Epidermal melanocyte (primary cell): ENCODE measurements at regions not wholly inside any gene's neighbourhood (a gene's known extent, or its start where the extent isn't known, plus 50 kb on each side); places are given as distances from the start of the nearest gene placed in this dataset.

Experiments used
- DNase-seq: peaks from one replicate; pipeline ENCODE4 v3.0.0; 2011; ENCODE audit warnings: low spot score; ENCODE audit not compliant: insufficient read length

DNA sequence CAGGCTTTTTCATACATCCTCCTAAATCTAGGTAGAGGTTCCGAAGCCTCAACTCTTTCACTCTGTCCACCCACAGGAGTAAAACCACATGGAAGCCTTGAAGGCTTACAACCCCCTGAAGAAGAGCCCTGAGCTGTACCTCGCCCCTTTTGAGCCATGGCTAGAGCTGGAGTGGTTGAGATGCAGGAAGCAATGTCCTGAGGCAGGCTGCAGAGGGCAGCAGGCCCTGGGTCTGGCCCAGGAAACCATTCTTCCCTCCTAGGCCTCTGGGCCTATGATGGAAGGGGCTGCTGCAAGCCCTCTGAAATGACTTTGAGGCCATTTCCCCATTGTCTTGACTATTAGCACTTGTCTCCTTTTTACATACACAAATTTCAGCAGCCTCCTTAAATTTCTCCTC lies 1503.0 kb downstream of the KCNT2 start:
- no peak for DNase-seq

DNA sequence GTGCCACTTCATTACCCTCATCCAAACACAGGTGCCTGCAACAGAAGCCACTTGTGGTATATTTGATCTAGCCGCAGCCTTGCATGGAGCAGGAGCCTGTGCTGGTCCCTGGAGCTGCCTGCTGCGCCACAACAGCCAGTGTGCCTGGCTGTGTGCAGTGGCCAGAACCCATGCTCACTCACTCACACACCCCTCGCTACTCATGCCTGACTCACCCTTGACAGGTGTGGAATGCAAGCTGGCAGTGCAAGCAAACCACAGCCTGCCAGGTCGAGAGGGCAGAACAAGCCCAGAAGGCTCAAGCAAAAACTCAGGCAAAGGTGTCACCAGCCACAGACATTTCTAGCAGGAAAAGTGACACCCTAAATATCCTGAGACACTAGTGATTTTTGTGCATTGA lies 1510.9 kb downstream of the KCNT2 start:
- DNase-seq: no peak

DNA sequence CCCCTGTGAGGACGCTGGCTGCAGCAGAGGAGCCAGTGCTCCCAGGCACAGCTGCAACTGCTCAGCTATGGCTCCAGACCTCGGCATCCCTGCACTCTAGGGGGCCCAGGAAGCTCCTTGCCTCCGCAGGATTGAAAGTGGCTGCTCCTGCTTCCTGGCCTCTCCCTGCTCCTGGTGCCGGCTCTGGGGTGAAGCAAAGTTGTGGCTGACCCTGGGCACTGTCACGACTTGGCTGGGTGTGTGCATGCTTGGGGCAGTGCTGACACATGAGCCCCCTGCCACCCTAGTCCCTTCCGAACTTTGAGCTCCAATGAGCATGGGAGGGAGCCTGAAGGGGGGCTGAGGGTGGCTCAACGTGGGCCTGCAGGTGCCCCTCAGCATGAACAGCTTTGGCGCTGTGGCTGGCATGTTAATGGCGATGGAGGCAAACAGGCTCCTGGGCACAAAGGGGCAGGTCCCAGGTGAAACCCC lies 1512.2 kb downstream of the KCNT2 start:
- DNase-seq: no peak

DNA sequence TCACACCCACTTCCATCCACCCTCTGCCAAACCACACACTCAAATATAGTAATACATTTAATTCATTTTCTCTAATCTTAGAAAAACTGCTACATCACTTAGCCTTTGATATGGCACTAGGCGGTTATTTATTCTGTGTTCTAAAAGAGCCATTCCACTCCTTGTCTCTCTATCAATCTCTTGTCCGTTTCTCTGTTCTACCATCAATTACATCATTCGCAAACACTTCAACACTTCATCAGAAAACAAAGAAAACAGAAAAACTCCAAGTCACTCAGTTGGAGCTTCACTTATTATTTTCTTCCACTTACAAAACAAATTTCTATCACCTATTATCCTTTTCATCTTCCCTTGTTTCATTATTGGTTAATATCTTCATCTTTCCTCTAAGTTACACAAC lies 1523.0 kb downstream of the KCNT2 start:
- no peak for DNase-seq

DNA sequence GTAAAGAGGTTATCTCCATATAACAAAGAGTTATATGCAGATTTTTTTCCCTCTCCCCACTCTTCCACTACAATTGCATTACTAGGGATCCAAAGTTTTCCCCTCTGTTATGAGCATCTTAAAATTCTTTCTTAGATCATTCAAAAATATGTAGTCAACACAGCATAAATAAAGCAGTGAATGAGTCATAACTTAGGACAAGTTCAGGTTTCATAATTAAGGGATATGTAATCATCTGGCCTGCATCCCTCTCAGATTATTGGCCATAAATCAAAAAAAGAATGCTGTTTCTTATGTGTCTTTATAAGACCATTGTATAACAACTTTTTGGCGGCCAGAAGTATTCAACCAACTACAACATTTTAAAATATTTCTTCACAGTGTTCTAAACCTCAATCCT lies 1526.1 kb downstream of the KCNT2 start:
- DNase-seq: no peak

DNA sequence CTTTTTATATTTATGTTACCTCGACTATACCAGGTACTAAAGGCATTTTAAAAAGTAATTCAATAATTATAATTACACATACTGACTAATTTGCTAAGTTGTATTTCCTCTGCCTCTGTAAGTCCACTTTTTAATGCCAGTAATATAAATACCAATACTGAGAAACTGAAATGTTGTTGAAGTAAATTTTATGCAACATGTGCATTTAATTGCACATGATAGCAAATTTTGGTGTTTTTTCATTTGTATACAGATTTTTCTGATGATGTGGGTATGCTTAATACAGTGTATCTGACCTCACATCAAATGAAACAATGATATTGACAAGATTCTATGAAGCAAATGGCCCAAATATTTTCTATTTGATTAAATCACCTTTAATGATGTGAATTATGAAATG lies 1531.6 kb downstream of the KCNT2 start:
- DNase-seq: no peak

DNA sequence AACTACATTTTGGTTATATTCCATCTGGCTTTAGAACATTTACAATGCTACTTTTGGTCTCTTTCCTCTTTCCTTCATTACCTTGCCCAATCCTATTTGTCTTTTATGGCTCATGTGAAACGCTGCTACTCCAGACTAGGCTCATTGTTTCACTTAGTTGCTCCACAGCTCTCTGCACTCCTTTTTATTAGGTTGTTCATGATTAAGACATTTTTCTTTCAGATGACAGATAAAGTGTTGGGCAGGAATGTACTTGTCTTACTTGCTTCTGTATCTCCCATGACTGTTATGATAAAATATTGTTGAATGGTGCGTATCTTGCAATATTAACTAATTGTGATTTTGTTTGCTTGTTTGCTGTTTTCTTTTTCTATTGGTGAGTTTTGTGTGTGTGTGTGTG lies 1532.3 kb downstream of the KCNT2 start:
- no peak for DNase-seq

DNA sequence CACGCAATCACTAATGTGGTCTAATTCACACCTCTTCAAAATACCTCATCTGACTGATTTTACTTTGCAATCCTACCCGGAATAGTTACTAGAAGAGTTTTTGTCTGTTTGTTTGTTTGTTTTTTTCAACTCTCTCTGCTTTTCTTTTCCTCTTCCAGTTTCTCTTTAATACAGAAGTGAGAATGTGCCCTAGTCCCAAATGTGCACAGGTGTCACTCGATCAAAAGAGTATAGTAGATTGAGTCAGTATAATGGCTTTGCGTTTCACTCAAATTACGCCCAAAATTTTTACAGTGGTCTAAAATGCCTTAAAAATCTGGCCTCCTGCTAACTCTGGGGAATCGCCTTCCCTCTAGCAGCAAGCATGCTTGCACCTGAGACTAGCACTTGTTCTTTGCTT lies 1536.8 kb downstream of the KCNT2 start:
- DNase-seq: no peak

DNA sequence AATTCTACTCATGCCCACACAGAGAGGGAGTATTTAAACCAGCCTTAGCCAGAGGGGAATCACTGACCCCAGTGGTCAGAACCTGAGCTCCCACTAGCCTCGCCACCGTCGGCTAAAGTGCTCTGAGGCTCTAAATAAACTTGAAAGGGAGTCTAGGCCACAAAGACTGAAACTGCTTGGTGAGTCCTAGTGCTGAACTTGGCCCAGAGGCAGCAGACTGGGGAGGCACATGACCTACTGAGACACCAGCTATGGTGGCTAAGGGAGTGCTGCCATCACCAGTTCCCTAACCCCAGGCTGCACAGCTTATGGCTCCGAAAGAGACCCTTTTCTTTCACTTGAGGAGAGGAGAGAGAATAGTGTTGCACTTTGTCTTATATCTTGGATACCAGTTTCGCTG lies 1542.8 kb downstream of the KCNT2 start:
- DNase-seq: no peak

DNA sequence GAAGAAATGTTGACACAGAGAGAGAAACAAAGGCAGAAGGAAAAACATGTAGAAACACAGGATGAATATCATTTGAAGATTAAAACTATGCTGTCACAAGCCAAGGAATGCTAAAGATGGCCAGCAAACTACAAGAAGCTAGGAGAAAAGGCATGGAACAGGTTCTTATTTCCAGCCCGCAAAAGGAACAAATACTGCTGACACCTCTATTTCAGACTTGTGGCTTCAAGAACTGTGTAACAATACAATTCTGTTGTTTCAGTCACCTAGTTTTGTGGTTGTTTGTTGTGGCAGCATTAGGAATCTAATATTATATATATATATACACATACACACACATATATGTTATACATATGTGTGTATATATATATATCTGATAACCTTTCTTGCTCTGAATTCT lies 1543.9 kb downstream of the KCNT2 start:
- DNase-seq: no peak

DNA sequence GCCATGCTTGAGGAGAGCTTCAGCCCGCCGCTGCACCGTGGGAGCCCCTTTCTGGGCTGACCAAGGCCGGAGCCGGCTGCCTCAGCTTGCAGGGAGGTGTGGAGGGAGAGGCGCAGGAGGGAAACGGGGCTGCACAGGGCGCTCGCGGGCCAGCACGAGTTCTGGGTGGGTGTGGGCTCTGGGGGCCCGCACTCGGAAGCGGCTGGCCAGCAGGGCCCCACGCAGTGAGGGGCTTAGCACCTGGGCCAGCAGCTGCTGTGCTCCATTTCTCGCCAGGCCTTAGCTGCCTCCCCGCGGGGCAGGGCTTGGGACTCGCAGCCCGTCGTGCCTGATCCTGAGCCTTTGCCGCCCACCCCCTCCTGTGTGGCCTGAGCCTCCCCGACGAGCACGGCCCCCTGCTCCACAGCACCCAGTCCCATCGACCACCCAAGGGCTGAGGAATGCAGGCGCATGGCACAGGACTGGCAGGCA lies 1554.0 kb downstream of the KCNT2 start:
- no peak for DNase-seq

DNA sequence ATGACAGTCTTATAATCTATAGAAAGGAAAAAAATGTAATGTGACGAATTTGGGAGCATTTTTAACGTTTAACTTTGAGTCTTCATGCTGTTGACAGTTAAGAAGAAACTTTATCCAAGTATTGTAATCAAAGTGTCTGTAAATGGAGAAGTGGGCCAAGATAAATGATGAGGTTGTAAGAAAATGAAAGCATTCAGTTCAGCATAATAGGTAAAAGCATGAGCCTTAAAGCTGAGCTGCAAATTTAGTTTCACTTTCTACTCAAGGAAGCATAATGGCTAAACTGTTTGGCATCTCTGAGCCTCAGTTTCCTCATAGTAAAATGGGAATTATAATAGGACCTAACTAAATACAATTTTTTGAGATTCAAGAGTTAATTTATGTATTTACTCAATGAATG lies 1554.8 kb downstream of the KCNT2 start:
- DNase-seq: no peak

DNA sequence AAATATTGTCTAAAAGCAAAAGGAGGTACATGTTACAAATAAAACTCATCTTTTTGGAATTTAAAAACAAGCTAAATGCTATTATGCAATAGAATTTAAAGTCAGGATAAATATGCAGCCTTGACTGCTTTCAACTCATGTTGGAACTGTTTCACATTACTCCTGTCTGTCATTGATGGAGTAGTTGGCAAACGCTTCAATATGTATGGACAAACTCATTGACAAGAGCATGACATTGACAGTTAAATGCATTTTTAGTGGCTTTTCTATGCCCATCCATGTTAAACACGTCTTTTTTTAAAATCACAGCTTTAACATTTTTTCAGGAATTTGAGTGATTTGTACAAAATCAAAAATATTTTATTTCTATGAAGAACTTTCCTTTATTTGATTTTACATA lies 1560.5 kb downstream of the KCNT2 start:
- no peak for DNase-seq

DNA sequence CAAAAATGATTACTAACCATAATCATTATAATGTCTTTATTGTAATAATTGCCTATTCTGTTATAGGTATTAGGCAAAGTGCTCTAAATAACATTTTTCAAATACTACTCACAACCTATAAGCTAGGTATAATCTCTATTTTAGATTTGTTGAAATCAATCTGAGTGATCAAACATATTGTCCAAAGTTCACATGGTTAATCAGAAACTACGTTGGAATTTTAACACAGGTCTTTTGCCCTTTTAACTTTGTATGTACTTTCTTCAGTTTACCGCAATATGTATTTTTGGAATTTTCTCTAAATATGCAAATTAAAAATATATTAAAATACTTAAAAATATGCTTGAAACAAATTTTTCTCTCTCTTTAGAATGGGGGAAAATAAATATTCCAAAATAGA lies 1563.2 kb downstream of the KCNT2 start:
- no peak for DNase-seq

DNA sequence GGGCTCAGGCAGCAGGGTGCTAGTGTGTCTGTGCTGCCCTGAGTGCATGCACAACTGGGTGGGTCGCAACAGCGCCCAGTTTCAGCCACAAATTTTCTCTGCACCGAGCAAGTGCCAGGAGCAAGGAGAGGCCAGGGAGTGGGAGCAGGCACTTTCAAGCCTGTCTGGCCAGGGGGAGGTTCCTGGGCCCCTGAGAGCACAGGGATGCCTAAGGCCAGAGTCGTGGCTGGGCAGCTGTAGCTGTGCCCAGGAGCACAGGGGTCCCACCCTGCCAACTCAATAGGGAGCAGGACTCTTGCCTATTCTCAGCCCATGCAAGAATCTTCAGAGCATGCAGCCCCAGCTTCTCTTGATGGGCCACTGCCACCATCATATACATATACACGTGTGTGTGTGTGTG lies 1577.4 kb downstream of the KCNT2 start:
- DNase-seq: no peak

DNA sequence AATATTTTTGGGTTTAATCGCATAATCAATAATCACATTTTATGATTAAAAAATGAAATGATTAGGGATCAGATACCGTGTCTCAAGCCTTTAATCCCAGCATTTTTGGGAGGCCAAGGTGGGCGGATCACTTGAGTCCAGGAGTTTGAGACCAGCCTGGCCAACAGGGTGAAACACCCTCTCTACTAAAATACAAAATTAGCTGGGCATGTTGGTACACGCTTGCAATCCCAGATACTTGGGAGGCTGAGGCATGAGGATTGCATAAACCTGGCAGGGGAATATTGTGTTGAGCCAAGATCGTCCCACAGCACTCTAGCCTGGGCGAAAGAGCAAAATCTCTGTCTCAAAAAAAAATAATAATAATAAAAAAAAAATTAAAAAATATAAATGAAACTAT lies 1581.4 kb downstream of the KCNT2 start:
- no peak for DNase-seq

DNA sequence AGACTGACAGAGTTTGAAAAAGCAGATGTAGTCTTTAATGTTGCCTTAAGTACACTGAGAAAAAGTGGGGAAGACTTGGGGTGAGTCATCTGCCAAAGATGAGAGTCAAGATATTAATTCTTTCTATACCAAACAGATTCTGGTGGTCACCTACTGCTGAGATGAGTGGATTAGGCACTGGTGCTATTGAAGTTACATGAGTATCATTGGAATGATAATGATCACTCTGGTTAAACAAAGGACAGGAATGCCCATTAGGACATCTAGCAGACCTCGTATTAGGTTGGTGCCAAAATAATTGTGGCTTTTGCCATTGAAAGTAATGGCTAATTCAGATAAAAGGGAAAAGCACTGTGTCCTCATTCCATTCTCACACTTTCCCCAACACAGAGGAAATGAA lies 1588.9 kb downstream of the KCNT2 start:
- no peak for DNase-seq

DNA sequence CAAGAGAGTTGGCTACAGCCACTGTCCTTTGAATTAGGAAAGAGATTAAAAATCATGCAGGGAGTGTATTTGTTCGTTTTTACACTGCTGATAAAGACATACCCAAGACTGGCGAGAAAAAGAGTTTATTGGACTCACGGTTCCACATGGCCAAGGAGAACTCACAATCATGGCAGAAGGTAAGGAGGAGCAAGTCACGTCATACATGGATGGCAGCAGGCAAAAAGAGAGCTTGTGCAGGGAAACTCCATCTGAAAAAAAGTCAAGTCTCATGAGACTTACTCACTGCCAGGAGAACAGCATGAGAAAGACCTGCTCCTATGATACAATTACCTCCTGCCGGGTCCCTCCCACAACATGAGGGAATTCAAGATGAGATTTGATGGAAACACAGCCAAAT lies 1595.2 kb downstream of the KCNT2 start:
- DNase-seq: no peak

DNA sequence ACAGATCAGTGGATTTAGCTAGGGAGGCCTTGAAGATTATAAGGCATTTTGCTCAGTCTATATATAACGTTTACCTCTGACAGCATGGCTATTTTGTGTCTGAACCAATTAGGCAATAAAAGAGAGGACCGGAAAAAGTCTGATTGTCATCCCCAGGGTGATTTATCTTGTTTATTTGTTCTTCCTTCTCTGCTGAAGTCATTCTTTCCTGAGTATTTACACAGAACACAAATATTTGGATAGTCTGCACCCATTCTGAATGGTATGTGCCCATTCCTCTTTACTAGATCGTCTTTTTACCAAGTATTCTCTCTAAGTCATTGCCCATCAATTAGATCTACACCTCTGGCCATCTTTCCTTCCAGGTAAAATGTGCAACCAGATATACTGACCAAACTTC lies 1602.9 kb downstream of the KCNT2 start:
- DNase-seq: no peak

DNA sequence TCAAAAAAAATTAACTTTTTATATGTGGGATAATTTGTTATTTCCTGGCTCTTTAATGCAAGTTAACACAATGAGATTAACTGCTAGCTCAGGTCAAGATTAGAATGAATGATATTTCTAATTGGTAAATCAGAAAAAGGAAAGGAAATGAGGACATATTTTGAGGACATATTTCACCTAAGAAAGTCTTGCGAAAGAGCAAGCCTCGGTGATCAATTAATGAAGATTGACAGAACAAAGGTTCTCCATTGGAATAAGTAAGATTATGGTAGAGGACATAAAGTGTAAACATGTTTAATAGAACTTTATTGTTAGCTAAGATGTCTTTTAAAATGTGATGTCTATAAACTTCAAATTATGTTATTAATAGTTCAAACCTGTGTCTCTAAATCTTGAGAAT lies 1617.8 kb downstream of the KCNT2 start:
- no peak for DNase-seq

DNA sequence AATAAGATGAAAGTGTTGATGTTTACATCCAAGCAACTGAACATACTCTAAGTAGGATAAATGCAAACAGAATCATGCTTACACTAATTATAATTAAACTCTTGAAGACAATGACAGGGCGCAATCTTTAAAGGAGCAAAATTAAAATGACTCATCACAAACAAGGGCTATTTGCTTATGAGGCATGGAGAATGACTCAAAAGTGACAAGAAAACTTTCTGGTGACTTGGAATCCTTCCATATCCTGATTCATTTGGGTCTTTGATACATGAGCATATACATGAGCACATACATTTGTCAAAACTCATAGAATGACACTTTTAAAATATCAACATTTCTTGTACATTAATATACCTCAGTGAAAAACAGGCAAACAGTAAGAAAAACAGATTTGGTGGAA lies 1632.3 kb downstream of the KCNT2 start:
- DNase-seq: no peak

DNA sequence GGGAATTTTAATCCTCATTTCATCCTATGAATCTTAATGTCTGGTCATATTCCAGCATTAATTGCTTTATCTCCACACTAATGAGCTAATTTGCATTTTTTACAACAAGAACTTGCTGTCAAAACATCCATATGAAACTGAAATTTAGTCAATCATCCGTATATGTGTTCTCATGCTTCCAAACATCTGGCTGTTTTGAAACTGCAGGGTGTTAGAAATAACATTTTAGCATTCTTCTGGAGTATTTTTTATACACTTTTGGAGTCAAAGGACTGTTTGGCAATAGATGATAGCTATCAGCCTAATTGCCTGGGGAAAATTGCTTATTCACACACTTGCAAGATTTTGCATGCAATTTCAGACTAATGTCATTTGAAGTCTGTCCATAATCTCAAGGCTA lies 1639.3 kb downstream of the KCNT2 start:
- no peak for DNase-seq

DNA sequence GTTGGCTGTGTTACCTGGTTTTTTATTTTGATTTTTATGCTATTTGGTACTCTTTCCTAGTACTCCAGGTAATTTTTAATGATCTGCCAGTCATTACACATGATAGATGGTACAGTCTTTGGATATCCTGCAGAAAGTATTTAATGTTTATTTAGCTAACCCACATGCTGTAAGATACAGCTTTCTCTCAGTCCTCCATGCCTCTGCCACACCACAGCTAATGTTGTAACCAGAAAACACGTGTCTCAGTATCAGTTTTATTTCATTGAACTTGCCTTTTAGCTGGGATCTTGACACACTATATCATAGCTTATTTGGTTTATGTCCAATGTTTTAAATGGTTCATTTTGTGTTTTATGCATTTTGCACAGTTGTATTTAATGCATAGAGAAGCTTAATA lies 1648.4 kb downstream of the KCNT2 start:
- DNase-seq: no peak

DNA sequence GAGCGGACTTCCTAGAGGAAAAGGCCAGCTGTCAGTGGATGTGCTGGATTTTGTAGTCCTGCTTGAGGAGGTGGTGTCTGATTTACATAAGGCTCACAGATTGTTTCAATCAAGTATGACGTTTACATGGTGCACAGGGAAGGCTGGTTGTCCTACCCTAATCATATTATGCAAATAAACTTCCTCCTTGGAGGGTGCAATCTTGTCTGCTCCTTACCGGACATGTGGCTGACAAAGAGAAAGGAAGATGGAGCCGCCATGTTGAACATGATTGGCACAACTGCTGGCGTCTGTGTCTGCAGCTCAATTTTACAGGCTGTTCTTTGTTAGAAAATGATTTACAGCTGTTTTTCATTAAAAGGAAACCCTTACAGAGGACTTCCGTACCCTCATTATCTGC lies 1656.1 kb downstream of the KCNT2 start:
- DNase-seq: no peak
